ENCODE measurements at regions not wholly inside any gene's neighbourhood (a gene's known extent, or its start where the extent isn't known, plus 50 kb on each side); places are given as distances from the start of the nearest gene placed in this dataset.

- DNase-seq: no peak
- no peak for ATAC-seq
- no peak for TF ChIP-seq CTCF (IDR thresholded peaks at IDR 0.05)
- no peaks in the 10 kb centered on the region for H3K36me3 ChIP-seq
- no peak overlapping the region for H3K27ac ChIP-seq
- H3K27me3 ChIP-seq: no peaks in the 10 kb centered on the region
- no peaks in the 10 kb centered on the region for H3K9me3 ChIP-seq
- intact Hi-C loops (cut with DNase I): no loop called here
- no peak overlapping the region for H3K4me3 ChIP-seq
- H3K4me1 ChIP-seq: no peaks in the 10 kb centered on the region
Measured at GRCh38 chr7:46197785-46198540, 276.9 kb upstream of the IGFBP3 start.

- no peaks in the 10 kb centered on the region for H3K36me3 ChIP-seq
- intact Hi-C loops (cut with DNase I): no loop called here
Measured at GRCh38 chr7:46195934-46196333, 274.9 kb upstream of the IGFBP3 start.

GRCh38 chr7:46192271-46192670 lies 271.2 kb upstream of the IGFBP3 start:
- no peak for DNase-seq
- no peak for ATAC-seq
- Histone ChIP-seq H3K4me1 (no peaks in the 10 kb centered on the region), H3K27ac (no peak overlapping the region), H3K27me3 (no peaks in the 10 kb centered on the region), H3K9me3 (no peaks in the 10 kb centered on the region), H3K4me3 (no peak overlapping the region), H3K36me3 (no peaks in the 10 kb centered on the region)
- no peak for TF ChIP-seq CTCF (IDR thresholded peaks at IDR 0.05)
- intact Hi-C loops (cut with DNase I): no loop called here

More at GRCh38 chr7:46195934-46196333, 274.9 kb upstream of the IGFBP3 start:
- Histone ChIP-seq H3K9me3 (no peaks in the 10 kb centered on the region), H3K4me1 (no peaks in the 10 kb centered on the region), H3K4me3 (no peak overlapping the region), H3K27ac (no peak overlapping the region), H3K27me3 (no peaks in the 10 kb centered on the region)
- no peak for TF ChIP-seq CTCF (IDR thresholded peaks at IDR 0.05)
- DNase-seq (no peak), ATAC-seq (no peak)

- intact Hi-C loops (cut with DNase I): no loop called here
- TF ChIP-seq CTCF (IDR thresholded peaks at IDR 0.05): no peak
- H3K27me3 ChIP-seq: no peaks in the 10 kb centered on the region
- no peak overlapping the region for H3K4me3 ChIP-seq
- H3K4me1 ChIP-seq: no peaks in the 10 kb centered on the region
- H3K9me3 ChIP-seq: no peaks in the 10 kb centered on the region
- no peak for DNase-seq
- H3K27ac ChIP-seq: no peak overlapping the region
- no peaks in the 10 kb centered on the region for H3K36me3 ChIP-seq
- ATAC-seq: no peak
Measured at GRCh38 chr7:46191776-46192175, 270.7 kb upstream of the IGFBP3 start.

GRCh38 chr7:46191296-46191695 lies 270.2 kb upstream of the IGFBP3 start:
- ATAC-seq (no peak), DNase-seq (no peak)
- Histone ChIP-seq H3K36me3 (no peaks in the 10 kb centered on the region), H3K9me3 (no peaks in the 10 kb centered on the region), H3K27ac (no peak overlapping the region), H3K4me1 (no peaks in the 10 kb centered on the region), H3K27me3 (no peaks in the 10 kb centered on the region), H3K4me3 (no peak overlapping the region)
- no peak for TF ChIP-seq CTCF (IDR thresholded peaks at IDR 0.05)
- intact Hi-C loops (cut with DNase I): no loop called here

Measured in left lung (tissue), 4 donors.